ENCODE measurements at regions not wholly inside any gene's neighbourhood (a gene's known extent, or its start where the extent isn't known, plus 50 kb on each side); places are given as distances from the start of the nearest gene placed in this dataset.

GRCh38 chr4:110742143-110742542, 119.3 kb upstream of the PITX2 start:
- TF ChIP-seq POLR2A (IDR thresholded peaks at IDR 0.05) (no peak), CTCF (IDR thresholded peaks at IDR 0.05) (no peak)
- H3K9me3 ChIP-seq (replicated peaks in 1 of 3), result no peaks in the 10 kb centered on the region
- H3K27ac ChIP-seq, result no peak overlapping the region
- H3K4me3 ChIP-seq, result no peak overlapping the region
- H3K27me3 ChIP-seq, result no peaks in the 10 kb centered on the region
- intact Hi-C loops (cut with DNase I), result no loop called here
- no peaks in the 10 kb centered on the region for H3K36me3 ChIP-seq (replicated peaks in 1 of 2)
- no peaks in the 10 kb centered on the region for H3K4me1 ChIP-seq (replicated peaks in 1 of 2)
- no peak for DNase-seq

DNA sequence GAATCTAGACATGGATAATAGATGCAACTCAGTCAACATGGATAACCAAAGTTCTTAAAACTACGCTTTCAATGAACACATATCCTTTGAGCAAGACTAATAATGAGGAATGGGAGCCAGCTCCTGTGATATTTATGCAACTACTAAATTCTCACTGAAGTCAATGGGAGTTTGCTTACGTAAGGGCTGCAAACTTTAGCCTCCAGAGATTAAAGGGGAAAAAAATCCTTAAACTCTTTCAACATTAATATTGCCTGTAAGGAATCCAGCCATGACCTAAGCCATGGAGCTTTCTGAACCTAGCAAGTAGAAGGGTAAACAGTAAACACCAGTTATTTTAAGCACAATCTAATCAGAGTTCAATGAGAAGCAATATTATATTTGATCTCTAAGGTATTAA, 125.2 kb upstream of the PITX2 start:
- 68 to 82% (median 78%) methylated on average over 2 of the region's 2 CpGs for WGBS, 4 donors
- Histone ChIP-seq H3K4me3 (no peak overlapping the region), H3K36me3 (replicated peaks in 1 of 2) (no peaks in the 10 kb centered on the region), H3K9me3 (replicated peaks in 1 of 3) (no peaks in the 10 kb centered on the region), H3K27me3 (no peaks in the 10 kb centered on the region), H3K27ac (no peak overlapping the region), H3K4me1 (replicated peaks in 1 of 2) (no peaks in the 10 kb centered on the region)
- intact Hi-C loops (cut with DNase I), result no loop called here
- TF ChIP-seq CTCF (IDR thresholded peaks at IDR 0.05) (no peak), POLR2A (IDR thresholded peaks at IDR 0.05) (no peak)
- no peak for DNase-seq

GRCh38 chr4:110751183-110751582, 128.3 kb upstream of the PITX2 start:
- DNase-seq, result no peak
- 80 to 91% (median 83%) methylated on average over 3 of the region's 3 CpGs for WGBS, 4 donors
- intact Hi-C loops (cut with DNase I), result no loop called here

GRCh38 chr4:110751986-110752385, 129.1 kb upstream of the PITX2 start:
- intact Hi-C loops (cut with DNase I), result no loop called here
- WGBS, 4 donors, result 65 to 78% (median 73%) methylated on average over 2 of the region's 2 CpGs
- Histone ChIP-seq H3K27me3 (no peaks in the 10 kb centered on the region), H3K4me1 (replicated peaks in 1 of 2) (no peaks in the 10 kb centered on the region), H3K4me3 (no peak overlapping the region), H3K27ac (no peak overlapping the region), H3K9me3 (replicated peaks in 1 of 3) (no peaks in the 10 kb centered on the region), H3K36me3 (replicated peaks in 1 of 2) (no peaks in the 10 kb centered on the region)
- DNase-seq, result no peak
- TF ChIP-seq CTCF (IDR thresholded peaks at IDR 0.05), result no peak

More at GRCh38 chr4:110751183-110751582, 128.3 kb upstream of the PITX2 start:
- TF ChIP-seq CTCF (IDR thresholded peaks at IDR 0.05) (no peak), POLR2A (IDR thresholded peaks at IDR 0.05) (no peak)
- Histone ChIP-seq H3K27me3 (no peaks in the 10 kb centered on the region), H3K36me3 (replicated peaks in 1 of 2) (no peaks in the 10 kb centered on the region), H3K9me3 (replicated peaks in 1 of 3) (no peaks in the 10 kb centered on the region), H3K27ac (no peak overlapping the region), H3K4me1 (replicated peaks in 1 of 2) (no peaks in the 10 kb centered on the region), H3K4me3 (no peak overlapping the region)
